ENCODE measurements at regions not wholly inside any gene's neighbourhood (a gene's known extent, or its start where the extent isn't known, plus 50 kb on each side); places are given as distances from the start of the nearest gene placed in this dataset.

DNA sequence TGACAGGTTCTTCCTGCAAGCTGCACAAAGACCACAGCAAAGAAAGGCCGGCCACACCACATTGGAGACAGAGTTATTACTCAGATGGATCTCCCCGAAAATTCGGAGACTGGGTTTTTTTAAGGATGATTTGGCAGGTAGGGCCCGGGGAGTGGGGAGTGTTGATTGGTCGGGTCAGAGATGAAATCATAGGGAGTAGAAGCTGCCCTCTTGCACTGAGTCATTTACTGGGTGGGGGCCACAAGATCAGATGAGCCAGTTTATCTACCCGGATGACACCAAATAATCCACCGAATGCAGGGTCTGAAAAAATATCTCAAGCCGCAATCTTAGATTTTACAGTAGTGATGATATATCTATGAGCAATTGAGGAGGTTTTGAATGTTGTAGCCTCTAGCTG, 401.8 kb upstream of the FAT3 start:
- TF ChIP-seq GABPA (IDR thresholded peaks at IDR 0.05; ENCODE audit: low read depth) (no peak), SPI1 (IDR thresholded peaks at IDR 0.05; ENCODE audit: borderline replicate concordance, low read depth) (no peak), POLR2AphosphoS5 (IDR thresholded peaks at IDR 0.05; ENCODE audit: low read depth) (no peak)
- TF ChIP-seq, protein P1, sequence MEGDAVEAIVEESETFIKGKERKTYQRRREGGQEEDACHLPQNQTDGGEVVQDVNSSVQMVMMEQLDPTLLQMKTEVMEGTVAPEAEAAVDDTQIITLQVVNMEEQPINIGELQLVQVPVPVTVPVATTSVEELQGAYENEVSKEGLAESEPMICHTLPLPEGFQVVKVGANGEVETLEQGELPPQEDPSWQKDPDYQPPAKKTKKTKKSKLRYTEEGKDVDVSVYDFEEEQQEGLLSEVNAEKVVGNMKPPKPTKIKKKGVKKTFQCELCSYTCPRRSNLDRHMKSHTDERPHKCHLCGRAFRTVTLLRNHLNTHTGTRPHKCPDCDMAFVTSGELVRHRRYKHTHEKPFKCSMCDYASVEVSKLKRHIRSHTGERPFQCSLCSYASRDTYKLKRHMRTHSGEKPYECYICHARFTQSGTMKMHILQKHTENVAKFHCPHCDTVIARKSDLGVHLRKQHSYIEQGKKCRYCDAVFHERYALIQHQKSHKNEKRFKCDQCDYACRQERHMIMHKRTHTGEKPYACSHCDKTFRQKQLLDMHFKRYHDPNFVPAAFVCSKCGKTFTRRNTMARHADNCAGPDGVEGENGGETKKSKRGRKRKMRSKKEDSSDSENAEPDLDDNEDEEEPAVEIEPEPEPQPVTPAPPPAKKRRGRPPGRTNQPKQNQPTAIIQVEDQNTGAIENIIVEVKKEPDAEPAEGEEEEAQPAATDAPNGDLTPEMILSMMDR (IDR thresholded peaks at IDR 0.05; ENCODE audit: insufficient read depth, low read length) = no peak
- TF ChIP-seq, protein P2, sequence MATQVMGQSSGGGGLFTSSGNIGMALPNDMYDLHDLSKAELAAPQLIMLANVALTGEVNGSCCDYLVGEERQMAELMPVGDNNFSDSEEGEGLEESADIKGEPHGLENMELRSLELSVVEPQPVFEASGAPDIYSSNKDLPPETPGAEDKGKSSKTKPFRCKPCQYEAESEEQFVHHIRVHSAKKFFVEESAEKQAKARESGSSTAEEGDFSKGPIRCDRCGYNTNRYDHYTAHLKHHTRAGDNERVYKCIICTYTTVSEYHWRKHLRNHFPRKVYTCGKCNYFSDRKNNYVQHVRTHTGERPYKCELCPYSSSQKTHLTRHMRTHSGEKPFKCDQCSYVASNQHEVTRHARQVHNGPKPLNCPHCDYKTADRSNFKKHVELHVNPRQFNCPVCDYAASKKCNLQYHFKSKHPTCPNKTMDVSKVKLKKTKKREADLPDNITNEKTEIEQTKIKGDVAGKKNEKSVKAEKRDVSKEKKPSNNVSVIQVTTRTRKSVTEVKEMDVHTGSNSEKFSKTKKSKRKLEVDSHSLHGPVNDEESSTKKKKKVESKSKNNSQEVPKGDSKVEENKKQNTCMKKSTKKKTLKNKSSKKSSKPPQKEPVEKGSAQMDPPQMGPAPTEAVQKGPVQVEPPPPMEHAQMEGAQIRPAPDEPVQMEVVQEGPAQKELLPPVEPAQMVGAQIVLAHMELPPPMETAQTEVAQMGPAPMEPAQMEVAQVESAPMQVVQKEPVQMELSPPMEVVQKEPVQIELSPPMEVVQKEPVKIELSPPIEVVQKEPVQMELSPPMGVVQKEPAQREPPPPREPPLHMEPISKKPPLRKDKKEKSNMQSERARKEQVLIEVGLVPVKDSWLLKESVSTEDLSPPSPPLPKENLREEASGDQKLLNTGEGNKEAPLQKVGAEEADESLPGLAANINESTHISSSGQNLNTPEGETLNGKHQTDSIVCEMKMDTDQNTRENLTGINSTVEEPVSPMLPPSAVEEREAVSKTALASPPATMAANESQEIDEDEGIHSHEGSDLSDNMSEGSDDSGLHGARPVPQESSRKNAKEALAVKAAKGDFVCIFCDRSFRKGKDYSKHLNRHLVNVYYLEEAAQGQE (IDR thresholded peaks at IDR 0.05; ENCODE audit: insufficient replicate concordance, low read depth) = no peak
- H3K27ac ChIP-seq (replicated peaks) = no peak overlapping the region
- no peak for DNase-seq (ENCODE audit: low read depth in 1 of 2, low spot score in 1 of 2)
- no peaks in the 10 kb centered on the region for H3K27me3 ChIP-seq (ENCODE audit: insufficient read depth, poor library complexity, severe bottlenecking)
- no peak overlapping the region for H3K4me3 ChIP-seq (replicated peaks; ENCODE audit: insufficient read depth, low read length)

DNA sequence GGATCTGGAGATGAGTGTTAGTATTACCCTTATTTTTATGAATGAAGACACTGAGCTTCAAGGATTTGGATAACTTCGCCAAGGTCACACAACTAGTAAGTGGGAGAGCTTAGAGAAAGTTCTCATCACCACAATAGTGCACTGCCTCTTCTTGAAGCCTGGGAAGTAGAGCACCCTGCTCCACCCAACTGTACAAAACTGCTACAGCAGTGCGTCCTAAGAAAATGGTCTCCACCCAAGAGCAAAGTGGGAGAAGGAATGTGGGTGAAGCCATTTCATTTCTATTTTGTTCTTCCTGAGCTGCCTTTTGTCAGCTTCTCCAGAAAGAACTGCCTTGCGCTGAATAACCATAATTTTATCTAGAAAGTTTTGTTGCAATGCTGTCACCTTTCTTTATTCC, 403.9 kb upstream of the FAT3 start:
- no peaks in the 10 kb centered on the region for H3K27me3 ChIP-seq (ENCODE audit: insufficient read depth, poor library complexity, severe bottlenecking)
- no peak overlapping the region for H3K4me3 ChIP-seq (replicated peaks; ENCODE audit: insufficient read depth, low read length)
- no peak for TF ChIP-seq SPI1 (IDR thresholded peaks at IDR 0.05; ENCODE audit: borderline replicate concordance, low read depth)
- TF ChIP-seq, protein P2 (IDR thresholded peaks at IDR 0.05; ENCODE audit: insufficient replicate concordance, low read depth) = no peak
- TF ChIP-seq POLR2AphosphoS5 (IDR thresholded peaks at IDR 0.05; ENCODE audit: low read depth) = no peak
- TF ChIP-seq, protein P1 (IDR thresholded peaks at IDR 0.05; ENCODE audit: insufficient read depth, low read length) = no peak
- no peak for TF ChIP-seq GABPA (IDR thresholded peaks at IDR 0.05; ENCODE audit: low read depth)
- DNase-seq (ENCODE audit: low read depth in 1 of 2, low spot score in 1 of 2) = no peak
- H3K27ac ChIP-seq (replicated peaks) = no peak overlapping the region

DNA sequence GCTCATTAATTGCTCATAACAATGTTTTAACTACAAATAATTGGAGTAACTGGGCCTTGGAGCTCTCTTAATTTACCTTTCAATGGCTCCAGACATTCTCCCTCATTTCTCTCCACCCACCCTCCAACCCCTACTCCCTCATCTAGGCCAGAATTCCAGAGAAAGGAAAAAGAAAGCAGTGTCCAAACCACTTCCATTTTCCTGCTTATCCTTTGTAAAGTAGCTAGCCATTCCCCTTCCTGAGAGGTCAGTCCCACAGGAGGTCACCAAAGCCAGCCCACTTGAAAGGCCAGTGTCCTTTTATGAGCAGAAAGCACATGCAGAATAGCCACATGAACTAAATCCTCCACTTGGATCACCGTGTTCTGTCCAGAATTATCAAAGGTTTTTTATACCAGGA, 404.8 kb upstream of the FAT3 start:
- no peak for TF ChIP-seq GABPA (IDR thresholded peaks at IDR 0.05; ENCODE audit: low read depth)
- TF ChIP-seq, protein P2 (IDR thresholded peaks at IDR 0.05; ENCODE audit: insufficient replicate concordance, low read depth) = no peak
- no peak for TF ChIP-seq SPI1 (IDR thresholded peaks at IDR 0.05; ENCODE audit: borderline replicate concordance, low read depth)
- TF ChIP-seq, protein P1 (IDR thresholded peaks at IDR 0.05; ENCODE audit: insufficient read depth, low read length) = no peak
- Histone ChIP-seq H3K27ac (replicated peaks) (no peak overlapping the region), H3K27me3 (ENCODE audit: insufficient read depth, poor library complexity, severe bottlenecking) (no peaks in the 10 kb centered on the region), H3K4me3 (replicated peaks; ENCODE audit: insufficient read depth, low read length) (no peak overlapping the region)
- DNase-seq (ENCODE audit: low read depth in 1 of 2, low spot score in 1 of 2) = no peak
